Ascending aorta (tissue), 2 donors: ENCODE measurements at regions not wholly inside any gene's neighbourhood (a gene's known extent, or its start where the extent isn't known, plus 50 kb on each side); places are given as distances from the start of the nearest gene placed in this dataset.

Experiments used
- DNase-seq, 2 donors: peaks; one replicate each; pipeline ENCODE4 v3.0.0-alpha.2; 2019; ENCODE audit warnings: low spot score in 2 of 2
- H3K27ac ChIP-seq, 2 donors: fragments of 200-600 bp; sonication (generic); one replicate each; pipeline ENCODE4 v1.5.1; 2016 to 2017; ENCODE audit warnings: mild to moderate bottlenecking in 1 of 2
- H3K27me3 ChIP-seq: fragments of 200-600 bp; sonication (generic); one replicate; pipeline ENCODE4 v1.5.1; 2017
- H3K36me3 ChIP-seq, 2 donors: fragments of 200-600 bp; sonication (generic); one replicate each; pipeline ENCODE4 v1.5.1; 2016
- H3K4me1 ChIP-seq, 2 donors: fragments of 200-600 bp; sonication (generic); one replicate each; pipeline ENCODE4 v1.5.1; 2016 to 2017; ENCODE audit warnings: mild to moderate bottlenecking in 1 of 2
- H3K4me3 ChIP-seq, 2 donors: fragments of 200-600 bp; sonication (generic); one replicate each; pipeline ENCODE4 v1.5.1; 2016 to 2017; ENCODE audit warnings: mild to moderate bottlenecking in 1 of 2
- H3K9me3 ChIP-seq, 2 donors: fragments of 200-600 bp; sonication (generic); one replicate each; pipeline ENCODE4 v1.5.1; 2016
- intact Hi-C: fragments of 100-400 bp; cut with DNase I; formaldehyde crosslinking; loops from one replicate; pipeline ENCODE4 v1.15.1; 2023
- TF ChIP-seq, protein P1 (sequence below), 3 experiments: fragments of 200-600 bp in 2 of 3; fragments of 450-650 bp in 1 of 3; sonication (generic) in 2 of 3; IDR thresholded peaks; one replicate each; pipeline ENCODE4 v1.5.1; 2016 to 2019; ENCODE audit warnings: antibody characterized with exemption in 3 of 3, mild to moderate bottlenecking in 1 of 3, moderate library complexity in 1 of 3

DNA sequence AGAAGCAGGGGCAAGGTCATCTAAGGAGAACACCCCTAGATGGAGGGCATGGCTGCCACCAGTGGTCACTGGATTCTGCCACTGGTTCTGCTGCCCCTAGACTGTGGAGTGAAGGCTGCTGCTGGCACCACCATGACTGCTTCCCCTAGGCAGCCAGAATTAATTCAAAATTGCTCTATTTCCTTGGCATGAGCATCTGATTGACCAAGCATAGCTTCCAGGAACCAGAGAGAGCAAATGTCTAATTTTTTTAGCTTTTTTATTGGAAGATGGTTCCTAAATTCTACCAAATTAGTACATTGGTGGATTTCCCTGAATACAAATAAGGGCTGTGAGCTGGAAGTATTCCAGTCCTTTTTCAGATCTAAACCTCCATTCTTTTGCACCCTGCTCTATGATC lies 270.2 kb upstream of the GBE1 start:
- no peaks in the 10 kb centered on the region for H3K9me3 ChIP-seq
- H3K27me3 ChIP-seq: no peaks in the 10 kb centered on the region
- no peak for DNase-seq
- no peaks in the 10 kb centered on the region for H3K36me3 ChIP-seq
- TF ChIP-seq, protein P1, sequence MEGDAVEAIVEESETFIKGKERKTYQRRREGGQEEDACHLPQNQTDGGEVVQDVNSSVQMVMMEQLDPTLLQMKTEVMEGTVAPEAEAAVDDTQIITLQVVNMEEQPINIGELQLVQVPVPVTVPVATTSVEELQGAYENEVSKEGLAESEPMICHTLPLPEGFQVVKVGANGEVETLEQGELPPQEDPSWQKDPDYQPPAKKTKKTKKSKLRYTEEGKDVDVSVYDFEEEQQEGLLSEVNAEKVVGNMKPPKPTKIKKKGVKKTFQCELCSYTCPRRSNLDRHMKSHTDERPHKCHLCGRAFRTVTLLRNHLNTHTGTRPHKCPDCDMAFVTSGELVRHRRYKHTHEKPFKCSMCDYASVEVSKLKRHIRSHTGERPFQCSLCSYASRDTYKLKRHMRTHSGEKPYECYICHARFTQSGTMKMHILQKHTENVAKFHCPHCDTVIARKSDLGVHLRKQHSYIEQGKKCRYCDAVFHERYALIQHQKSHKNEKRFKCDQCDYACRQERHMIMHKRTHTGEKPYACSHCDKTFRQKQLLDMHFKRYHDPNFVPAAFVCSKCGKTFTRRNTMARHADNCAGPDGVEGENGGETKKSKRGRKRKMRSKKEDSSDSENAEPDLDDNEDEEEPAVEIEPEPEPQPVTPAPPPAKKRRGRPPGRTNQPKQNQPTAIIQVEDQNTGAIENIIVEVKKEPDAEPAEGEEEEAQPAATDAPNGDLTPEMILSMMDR (IDR thresholded peaks at IDR 0.05): no peak
- no peak overlapping the region for H3K4me3 ChIP-seq
- H3K27ac ChIP-seq: no peak overlapping the region
- no peaks in the 10 kb centered on the region for H3K4me1 ChIP-seq
- intact Hi-C loops: no loop called here

GRCh38 chr3:82030916-82031315 lies 269.5 kb upstream of the GBE1 start:
- no peaks in the 10 kb centered on the region for H3K27me3 ChIP-seq
- H3K27ac ChIP-seq: no peak overlapping the region
- TF ChIP-seq, protein P1 (IDR thresholded peaks at IDR 0.05): no peak
- no peaks in the 10 kb centered on the region for H3K4me1 ChIP-seq
- H3K4me3 ChIP-seq: no peak overlapping the region
- intact Hi-C loops: no loop called here
- no peaks in the 10 kb centered on the region for H3K36me3 ChIP-seq
- DNase-seq: no peak
- H3K9me3 ChIP-seq: no peaks in the 10 kb centered on the region

GRCh38 chr3:82022836-82023235 lies 261.4 kb upstream of the GBE1 start:
- H3K9me3 ChIP-seq: peaks cover 0 to 4% of the 10 kb centered on the region in 2 donors
- H3K27ac ChIP-seq: no peak overlapping the region
- H3K4me1 ChIP-seq: no peaks in the 10 kb centered on the region
- DNase-seq: no peak
- H3K4me3 ChIP-seq: no peak overlapping the region
- no peaks in the 10 kb centered on the region for H3K27me3 ChIP-seq
- no peaks in the 10 kb centered on the region for H3K36me3 ChIP-seq
- intact Hi-C loops: no loop called here
- TF ChIP-seq, protein P1 (IDR thresholded peaks at IDR 0.05): no peak

GRCh38 chr3:82020282-82020681 lies 258.8 kb upstream of the GBE1 start:
- Histone ChIP-seq H3K36me3 (no peaks in the 10 kb centered on the region), H3K9me3 (peaks cover 0 to 4% of the 10 kb centered on the region in 2 donors), H3K4me3 (no peak overlapping the region), H3K4me1 (no peaks in the 10 kb centered on the region), H3K27ac (no peak overlapping the region), H3K27me3 (no peaks in the 10 kb centered on the region)
- TF ChIP-seq, protein P1 (IDR thresholded peaks at IDR 0.05): no peak
- intact Hi-C loops: no loop called here
- DNase-seq: no peak

- no peak for DNase-seq
- intact Hi-C loops: no loop called here
- no peaks in the 10 kb centered on the region for H3K27me3 ChIP-seq
- H3K27ac ChIP-seq: no peak overlapping the region
- no peaks in the 10 kb centered on the region for H3K4me1 ChIP-seq
- H3K4me3 ChIP-seq: no peak overlapping the region
- peaks cover 0 to 8% of the 10 kb centered on the region in 2 donors for H3K9me3 ChIP-seq
- TF ChIP-seq, protein P1 (IDR thresholded peaks at IDR 0.05): no peak
- no peaks in the 10 kb centered on the region for H3K36me3 ChIP-seq
Observed at GRCh38 chr3:82015241-82015640, 253.8 kb upstream of the GBE1 start.

- DNase-seq: no peak
- TF ChIP-seq, protein P1 (IDR thresholded peaks at IDR 0.05): no peak
- Histone ChIP-seq H3K4me1 (no peaks in the 10 kb centered on the region), H3K4me3 (no peak overlapping the region), H3K27ac (no peak overlapping the region), H3K36me3 (no peaks in the 10 kb centered on the region), H3K9me3 (peaks cover 0 to 3% of the 10 kb centered on the region in 2 donors), H3K27me3 (no peaks in the 10 kb centered on the region)
- intact Hi-C loops: no loop called here
Observed at GRCh38 chr3:82012775-82013174, 251.3 kb upstream of the GBE1 start.
